ENCODE measurements at regions not wholly inside any gene's neighbourhood (a gene's known extent, or its start where the extent isn't known, plus 50 kb on each side); places are given as distances from the start of the nearest gene placed in this dataset.

- WGBS, 2 donors: 60 to 65% methylated on average over 2 of the region's 2 CpGs
- Histone ChIP-seq H3K36me3 (no peaks in the 10 kb centered on the region), H3K4me3 (no peak overlapping the region), H3K4me1 (peaks cover 0 to 11% (median 3%) of the 10 kb centered on the region in 4 donors), H3K27me3 (no peaks in the 10 kb centered on the region), H3K9me3 (no peaks in the 10 kb centered on the region), H3K27ac (no peak overlapping the region)
- DNase-seq (peak in 1 of 2 donors; percentile 67), ATAC-seq (ENCODE audit: low FRiP score in 2 of 2) (peak; percentile 49 to 74)
- TF ChIP-seq, protein P1, sequence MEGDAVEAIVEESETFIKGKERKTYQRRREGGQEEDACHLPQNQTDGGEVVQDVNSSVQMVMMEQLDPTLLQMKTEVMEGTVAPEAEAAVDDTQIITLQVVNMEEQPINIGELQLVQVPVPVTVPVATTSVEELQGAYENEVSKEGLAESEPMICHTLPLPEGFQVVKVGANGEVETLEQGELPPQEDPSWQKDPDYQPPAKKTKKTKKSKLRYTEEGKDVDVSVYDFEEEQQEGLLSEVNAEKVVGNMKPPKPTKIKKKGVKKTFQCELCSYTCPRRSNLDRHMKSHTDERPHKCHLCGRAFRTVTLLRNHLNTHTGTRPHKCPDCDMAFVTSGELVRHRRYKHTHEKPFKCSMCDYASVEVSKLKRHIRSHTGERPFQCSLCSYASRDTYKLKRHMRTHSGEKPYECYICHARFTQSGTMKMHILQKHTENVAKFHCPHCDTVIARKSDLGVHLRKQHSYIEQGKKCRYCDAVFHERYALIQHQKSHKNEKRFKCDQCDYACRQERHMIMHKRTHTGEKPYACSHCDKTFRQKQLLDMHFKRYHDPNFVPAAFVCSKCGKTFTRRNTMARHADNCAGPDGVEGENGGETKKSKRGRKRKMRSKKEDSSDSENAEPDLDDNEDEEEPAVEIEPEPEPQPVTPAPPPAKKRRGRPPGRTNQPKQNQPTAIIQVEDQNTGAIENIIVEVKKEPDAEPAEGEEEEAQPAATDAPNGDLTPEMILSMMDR (IDR thresholded peaks at IDR 0.05): no peak
- TF ChIP-seq POLR2AphosphoS5 (IDR thresholded peaks at IDR 0.05) (no peak), EP300 (IDR thresholded peaks at IDR 0.05) (no peak), POLR2A (IDR thresholded peaks at IDR 0.05) (no peak)
Measured at GRCh38 chr4:57280481-57280880, 170.3 kb upstream of the IGFBP7 start.

- H3K4me1 ChIP-seq: peaks cover 0 to 11% (median 3%) of the 10 kb centered on the region in 4 donors
- 69 to 72% methylated on average over 6 of the region's 6 CpGs for WGBS, 2 donors
- H3K36me3 ChIP-seq: no peaks in the 10 kb centered on the region
- no peak overlapping the region for H3K4me3 ChIP-seq
- DNase-seq (no peak), ATAC-seq (ENCODE audit: low FRiP score in 2 of 2) (no peak)
- H3K27me3 ChIP-seq: no peaks in the 10 kb centered on the region
- TF ChIP-seq, protein P1 (IDR thresholded peaks at IDR 0.05): no peak
- TF ChIP-seq POLR2AphosphoS5 (IDR thresholded peaks at IDR 0.05) (no peak), POLR2A (IDR thresholded peaks at IDR 0.05) (no peak), EP300 (IDR thresholded peaks at IDR 0.05) (no peak)
- no peak overlapping the region for H3K27ac ChIP-seq
- H3K9me3 ChIP-seq: no peaks in the 10 kb centered on the region
Measured at GRCh38 chr4:57278780-57279179, 168.6 kb upstream of the IGFBP7 start.

DNA sequence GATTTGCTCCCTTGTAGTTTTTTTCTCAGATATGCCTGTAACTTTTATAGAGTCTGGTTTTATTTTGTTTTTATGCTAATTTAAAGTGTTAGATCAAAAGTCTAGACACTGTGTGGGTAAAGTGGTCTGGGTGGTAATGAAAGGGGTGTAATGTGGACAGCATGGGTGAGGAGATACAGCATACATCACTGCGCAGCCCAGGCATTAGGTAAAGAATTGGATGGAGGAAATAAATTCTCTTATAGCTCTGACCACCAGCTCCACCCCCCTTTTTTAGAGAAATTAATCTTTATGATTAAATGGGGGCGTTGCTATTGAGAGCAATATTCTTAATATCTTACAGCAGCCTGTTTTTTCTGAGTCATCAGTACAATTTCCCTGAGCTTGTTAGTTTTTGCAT is 163.9 kb upstream of the IGFBP7 start:
- no peaks in the 10 kb centered on the region for H3K27me3 ChIP-seq
- no peaks in the 10 kb centered on the region for H3K36me3 ChIP-seq
- H3K9me3 ChIP-seq: no peaks in the 10 kb centered on the region
- H3K27ac ChIP-seq: no peak overlapping the region
- WGBS, 2 donors: 85 to 88% methylated on average over 2 of the region's 2 CpGs
- ATAC-seq (ENCODE audit: low FRiP score in 2 of 2): no peak
- no peaks in the 10 kb centered on the region for H3K4me1 ChIP-seq
- H3K4me3 ChIP-seq: no peak overlapping the region
- no peak for DNase-seq
- no peak for TF ChIP-seq POLR2A (IDR thresholded peaks at IDR 0.05)
- TF ChIP-seq POLR2AphosphoS5 (IDR thresholded peaks at IDR 0.05): no peak
- no peak for TF ChIP-seq EP300 (IDR thresholded peaks at IDR 0.05)
- TF ChIP-seq, protein P1 (IDR thresholded peaks at IDR 0.05): no peak

DNA sequence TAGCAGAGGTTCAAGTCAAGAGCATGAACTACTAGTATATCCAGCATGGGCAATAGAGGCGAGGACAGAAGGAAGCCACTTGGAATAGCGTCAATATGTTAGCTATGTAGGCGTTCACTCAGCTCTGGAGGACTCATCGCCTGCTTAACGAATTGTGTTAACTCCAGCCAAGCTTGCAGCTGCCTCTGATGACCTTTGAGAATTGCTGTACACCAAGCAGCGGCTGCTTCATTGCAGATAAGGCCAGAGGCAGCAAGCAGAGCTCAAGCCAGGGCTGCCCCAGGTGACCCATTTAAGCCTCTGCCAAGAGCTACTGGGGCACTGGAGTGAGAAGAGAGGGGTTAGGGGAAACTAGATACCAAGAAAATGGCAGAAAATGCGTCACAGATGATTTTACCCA is 160.2 kb upstream of the IGFBP7 start:
- H3K27ac ChIP-seq: no peak overlapping the region
- ATAC-seq (ENCODE audit: low FRiP score in 2 of 2): peak; percentile 44 to 86
- no peaks in the 10 kb centered on the region for H3K36me3 ChIP-seq
- WGBS, 2 donors: 46 to 56% methylated on average over 6 to 7 of the region's 7 CpGs
- H3K9me3 ChIP-seq: no peaks in the 10 kb centered on the region
- H3K4me1 ChIP-seq: peaks cover 0 to 4% (median 0%) of the 10 kb centered on the region in 4 donors
- H3K27me3 ChIP-seq: no peaks in the 10 kb centered on the region
- DNase-seq: peak in 1 of 2 donors; percentile 21
- TF ChIP-seq POLR2AphosphoS5 (IDR thresholded peaks at IDR 0.05): no peak
- TF ChIP-seq, protein P1 (IDR thresholded peaks at IDR 0.05): no peak
- no peak for TF ChIP-seq EP300 (IDR thresholded peaks at IDR 0.05)
- no peak for TF ChIP-seq POLR2A (IDR thresholded peaks at IDR 0.05)
- H3K4me3 ChIP-seq: no peak overlapping the region

GRCh38 chr4:57265831-57266582 is 155.8 kb upstream of the IGFBP7 start:
- Histone ChIP-seq H3K27ac (no peak overlapping the region), H3K4me1 (peaks cover 0 to 4% (median 0%) of the 10 kb centered on the region in 4 donors), H3K27me3 (no peaks in the 10 kb centered on the region), H3K9me3 (no peaks in the 10 kb centered on the region), H3K4me3 (no peak overlapping the region), H3K36me3 (no peaks in the 10 kb centered on the region)
- WGBS, 2 donors: 37 to 45% methylated on average over 6 of the region's 6 CpGs
- DNase-seq (peak in 1 of 2 donors; percentile 23), ATAC-seq (ENCODE audit: low FRiP score in 2 of 2) (no peak)
- TF ChIP-seq, protein P1 (IDR thresholded peaks at IDR 0.05): no peak
- TF ChIP-seq POLR2AphosphoS5 (IDR thresholded peaks at IDR 0.05) (no peak), EP300 (IDR thresholded peaks at IDR 0.05) (no peak), POLR2A (IDR thresholded peaks at IDR 0.05) (no peak)
